Muscle layer of duodenum (tissue), 2 donors: ENCODE measurements at regions not wholly inside any gene's neighbourhood (a gene's known extent, or its start where the extent isn't known, plus 50 kb on each side); places are given as distances from the start of the nearest gene placed in this dataset.

Experiments
- H3K27ac ChIP-seq: one replicate; pipeline ENCODE4 v1.7.0; 2013; ENCODE audit warnings: mild to moderate bottlenecking, low read length
- H3K27me3 ChIP-seq: one replicate; pipeline ENCODE4 v1.7.0; 2013; ENCODE audit warnings: low read depth, mild to moderate bottlenecking, control low read depth, low read length
- H3K36me3 ChIP-seq, 2 donors: one replicate each; pipeline ENCODE4 v1.7.0; 2013; ENCODE audit warnings: low read length in 2 of 2, control low read depth in 1 of 2, mild to moderate bottlenecking in 1 of 2; ENCODE audit not compliant: insufficient read depth in 2 of 2, control insufficient read depth in 1 of 2
- H3K4me1 ChIP-seq, 2 donors: one replicate each; pipeline ENCODE4 v1.7.0; 2013; ENCODE audit warnings: low read length in 2 of 2, mild to moderate bottlenecking in 2 of 2, control low read depth in 1 of 2, moderate library complexity in 1 of 2; ENCODE audit not compliant: insufficient read depth in 2 of 2, control insufficient read depth in 1 of 2
- H3K4me3 ChIP-seq, 2 donors: one replicate each; pipeline ENCODE4 v1.7.0; 2013; ENCODE audit warnings: low read length in 2 of 2, low read depth in 1 of 2, mild to moderate bottlenecking in 1 of 2
- H3K9me3 ChIP-seq, 2 donors: one replicate each; pipeline ENCODE4 v1.7.0; 2013; ENCODE audit warnings: low read length in 2 of 2, control low read depth in 1 of 2, mild to moderate bottlenecking in 1 of 2; ENCODE audit not compliant: control insufficient read depth in 1 of 2
- donor health status: healthy.

- no peak overlapping the region for H3K4me3 ChIP-seq
- no peaks in the 10 kb centered on the region for H3K27me3 ChIP-seq
- H3K36me3 ChIP-seq: no peaks in the 10 kb centered on the region
- H3K4me1 ChIP-seq: no peaks in the 10 kb centered on the region
- H3K9me3 ChIP-seq: no peaks in the 10 kb centered on the region
- H3K27ac ChIP-seq: no peak overlapping the region
Observed at GRCh38 chrY:21102507-21102906, 346.6 kb downstream of the RPS4Y2 start.

GRCh38 chrY:21103885-21104284 lies 348.0 kb downstream of the RPS4Y2 start:
- H3K27me3 ChIP-seq: no peaks in the 10 kb centered on the region
- no peak overlapping the region for H3K27ac ChIP-seq
- no peaks in the 10 kb centered on the region for H3K36me3 ChIP-seq
- no peaks in the 10 kb centered on the region for H3K4me1 ChIP-seq
- no peak overlapping the region for H3K4me3 ChIP-seq
- no peaks in the 10 kb centered on the region for H3K9me3 ChIP-seq

- Histone ChIP-seq H3K27ac (no peak overlapping the region), H3K4me3 (no peak overlapping the region), H3K36me3 (no peaks in the 10 kb centered on the region), H3K27me3 (no peaks in the 10 kb centered on the region), H3K9me3 (no peaks in the 10 kb centered on the region), H3K4me1 (no peaks in the 10 kb centered on the region)
Observed at GRCh38 chrY:21105529-21105928, 349.6 kb downstream of the RPS4Y2 start.

GRCh38 chrY:21111313-21111712 lies 355.4 kb downstream of the RPS4Y2 start:
- Histone ChIP-seq H3K36me3 (no peaks in the 10 kb centered on the region), H3K27ac (no peak overlapping the region), H3K9me3 (no peaks in the 10 kb centered on the region), H3K27me3 (no peaks in the 10 kb centered on the region), H3K4me1 (no peaks in the 10 kb centered on the region), H3K4me3 (no peak overlapping the region)

GRCh38 chrY:21121065-21121464 lies 365.2 kb downstream of the RPS4Y2 start:
- Histone ChIP-seq H3K36me3 (no peaks in the 10 kb centered on the region), H3K27ac (no peak overlapping the region), H3K9me3 (no peaks in the 10 kb centered on the region), H3K4me1 (no peaks in the 10 kb centered on the region), H3K27me3 (no peaks in the 10 kb centered on the region), H3K4me3 (no peak overlapping the region)

GRCh38 chrY:21135591-21135990 lies 375.5 kb upstream of the RBMY1B start:
- Histone ChIP-seq H3K27ac (no peak overlapping the region), H3K27me3 (no peaks in the 10 kb centered on the region), H3K36me3 (no peaks in the 10 kb centered on the region), H3K9me3 (no peaks in the 10 kb centered on the region), H3K4me1 (no peaks in the 10 kb centered on the region), H3K4me3 (no peak overlapping the region)

GRCh38 chrY:21138056-21138758 lies 372.9 kb upstream of the RBMY1B start:
- Histone ChIP-seq H3K27me3 (no peaks in the 10 kb centered on the region), H3K27ac (no peak overlapping the region), H3K9me3 (no peaks in the 10 kb centered on the region), H3K36me3 (no peaks in the 10 kb centered on the region), H3K4me1 (no peaks in the 10 kb centered on the region), H3K4me3 (no peak overlapping the region)

GRCh38 chrY:21146331-21146730 lies 364.8 kb upstream of the RBMY1B start:
- Histone ChIP-seq H3K4me1 (no peaks in the 10 kb centered on the region), H3K27ac (no peak overlapping the region), H3K36me3 (no peaks in the 10 kb centered on the region), H3K9me3 (no peaks in the 10 kb centered on the region), H3K27me3 (no peaks in the 10 kb centered on the region), H3K4me3 (no peak overlapping the region)

GRCh38 chrY:21149971-21150370 lies 361.2 kb upstream of the RBMY1B start:
- Histone ChIP-seq H3K27ac (no peak overlapping the region), H3K27me3 (no peaks in the 10 kb centered on the region), H3K4me1 (no peaks in the 10 kb centered on the region), H3K9me3 (no peaks in the 10 kb centered on the region), H3K4me3 (no peak overlapping the region), H3K36me3 (no peaks in the 10 kb centered on the region)

GRCh38 chrY:21169821-21170220 lies 341.3 kb upstream of the RBMY1B start:
- Histone ChIP-seq H3K9me3 (no peaks in the 10 kb centered on the region), H3K36me3 (no peaks in the 10 kb centered on the region), H3K27me3 (no peaks in the 10 kb centered on the region), H3K4me1 (no peaks in the 10 kb centered on the region), H3K4me3 (no peak overlapping the region), H3K27ac (no peak overlapping the region)

GRCh38 chrY:21174697-21175463 lies 336.3 kb upstream of the RBMY1B start:
- no peaks in the 10 kb centered on the region for H3K4me1 ChIP-seq
- no peaks in the 10 kb centered on the region for H3K27me3 ChIP-seq
- H3K36me3 ChIP-seq: no peaks in the 10 kb centered on the region
- H3K9me3 ChIP-seq: no peaks in the 10 kb centered on the region
- H3K27ac ChIP-seq: no peak overlapping the region
- no peak overlapping the region for H3K4me3 ChIP-seq
